ENCODE measurements at regions not wholly inside any gene's neighbourhood (a gene's known extent, or its start where the extent isn't known, plus 50 kb on each side); places are given as distances from the start of the nearest gene placed in this dataset.
"Not testable (repeated sequence)": the region's sequence is repeated elsewhere in the genome, so short reads cannot be mapped to it uniquely, and the experiment has no call there.

GRCh38 chr5:142529626-142530278 is 156.1 kb downstream of the FGF1 start:
- TF ChIP-seq CTCF (conservative IDR thresholded peaks at IDR 0.05), result no peak
- H3K27ac ChIP-seq, result no peak overlapping the region

DNA sequence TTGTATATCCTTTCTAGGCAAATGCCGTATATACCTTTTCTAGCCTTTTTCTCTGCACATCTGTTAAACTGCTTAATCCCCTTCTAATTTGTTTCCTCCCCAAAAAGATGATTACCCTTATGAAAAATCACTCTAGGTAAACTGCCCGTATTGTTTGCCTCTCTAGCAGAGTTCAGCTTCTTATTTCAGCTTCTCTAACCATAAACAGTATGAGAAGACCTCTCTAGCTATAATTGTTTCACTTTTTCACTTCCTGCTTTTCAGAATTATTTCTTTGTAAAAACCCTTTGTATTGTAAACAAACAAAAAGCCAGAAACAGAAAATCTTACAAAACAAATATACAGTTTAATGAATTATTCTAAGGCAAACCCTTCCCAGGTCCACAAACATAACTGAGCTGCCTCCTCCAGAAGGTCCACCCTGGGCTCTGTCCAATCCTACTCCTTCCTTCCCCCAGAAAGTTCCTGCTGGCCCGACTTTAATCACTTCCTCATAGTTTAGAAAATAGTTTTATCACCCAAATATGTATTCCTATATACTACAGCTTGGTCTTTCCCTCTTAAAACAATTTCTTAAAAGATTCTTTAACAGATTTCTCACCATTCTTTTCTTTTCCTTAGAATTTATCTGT is 158.1 kb downstream of the FGF1 start:
- no peak overlapping the region for H3K27ac ChIP-seq
- TF ChIP-seq CTCF (conservative IDR thresholded peaks at IDR 0.05), result no peak

GRCh38 chr5:142527234-142527633 is 158.7 kb downstream of the FGF1 start:
- H3K27ac ChIP-seq, result no peak overlapping the region
- no peak for TF ChIP-seq CTCF (conservative IDR thresholded peaks at IDR 0.05)

DNA sequence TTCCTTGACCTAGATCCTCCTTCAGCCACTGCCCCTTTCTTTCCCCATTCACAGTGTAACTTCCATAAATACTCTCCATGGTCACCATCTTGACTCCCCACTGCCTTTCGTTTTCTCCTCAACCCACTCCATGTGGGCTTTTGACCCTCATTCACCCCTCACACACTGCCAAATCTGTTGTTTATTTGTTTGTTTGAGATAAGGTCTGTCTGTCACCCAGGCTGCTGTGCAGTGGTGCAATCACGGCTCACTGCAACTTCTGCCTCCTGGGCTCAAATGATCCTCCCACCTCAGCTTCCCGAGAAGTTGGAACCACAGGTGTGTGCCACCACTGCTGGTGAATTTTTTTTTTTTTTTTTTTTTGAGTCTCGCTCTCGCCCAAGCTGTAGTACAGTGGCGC is 162.9 kb downstream of the FGF1 start:
- H3K27ac ChIP-seq, result no peak overlapping the region
- TF ChIP-seq CTCF (conservative IDR thresholded peaks at IDR 0.05), result no peak

GRCh38 chr5:142521706-142522105 is 164.2 kb downstream of the FGF1 start:
- H3K27ac ChIP-seq, result no peak overlapping the region
- no peak for TF ChIP-seq CTCF (conservative IDR thresholded peaks at IDR 0.05)

GRCh38 chr5:142520885-142521284 is 165.0 kb downstream of the FGF1 start:
- no peak for TF ChIP-seq CTCF (conservative IDR thresholded peaks at IDR 0.05)
- H3K27ac ChIP-seq, result no peak overlapping the region

DNA sequence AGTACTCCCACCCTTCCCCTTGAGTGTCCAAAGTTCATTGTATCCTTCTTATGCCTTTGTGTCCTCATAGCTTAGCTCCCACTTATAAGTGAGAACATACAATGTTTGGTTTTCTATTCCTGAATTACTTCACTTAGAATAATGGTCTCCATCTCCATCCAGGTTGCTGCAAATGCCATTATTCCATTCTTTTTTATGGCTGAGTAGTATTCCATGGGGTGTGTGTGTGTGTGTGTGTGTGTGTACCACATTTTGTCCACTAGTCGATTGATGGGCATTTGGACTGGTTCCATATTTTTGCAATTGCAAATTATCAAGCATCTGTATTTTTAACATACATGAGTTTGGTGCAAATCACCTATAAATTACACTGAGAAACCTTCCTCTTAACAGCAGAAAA is 166.0 kb downstream of the FGF1 start:
- not testable (repeated sequence) for H3K27ac ChIP-seq

DNA sequence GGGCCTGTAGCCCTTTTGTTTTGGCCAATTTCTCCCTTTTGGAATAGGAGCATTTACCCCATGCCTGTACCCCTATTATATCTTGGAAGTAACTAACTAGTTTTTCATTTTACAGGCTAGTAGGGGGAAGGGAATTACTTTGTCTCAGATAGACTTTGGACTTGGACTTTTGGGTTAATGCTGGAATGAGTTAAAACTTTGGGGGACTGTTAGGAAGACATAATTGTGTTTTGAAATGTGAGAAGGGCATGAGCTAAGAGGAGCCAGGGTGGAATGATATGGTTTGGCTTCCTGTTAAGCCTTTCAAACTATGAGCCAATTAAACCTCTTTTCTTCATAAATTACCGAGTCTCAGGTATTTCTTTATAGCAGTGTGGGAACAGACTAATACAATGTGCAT is 168.1 kb downstream of the FGF1 start:
- no peak for TF ChIP-seq CTCF (conservative IDR thresholded peaks at IDR 0.05)
- no peak overlapping the region for H3K27ac ChIP-seq

All from VCaP (cell line).